ENCODE measurements at regions not wholly inside any gene's neighbourhood (a gene's known extent, or its start where the extent isn't known, plus 50 kb on each side); places are given as distances from the start of the nearest gene placed in this dataset.
"Not testable (repeated sequence)": the region's sequence is repeated elsewhere in the genome, so short reads cannot be mapped to it uniquely, and the experiment has no call there.

DNA sequence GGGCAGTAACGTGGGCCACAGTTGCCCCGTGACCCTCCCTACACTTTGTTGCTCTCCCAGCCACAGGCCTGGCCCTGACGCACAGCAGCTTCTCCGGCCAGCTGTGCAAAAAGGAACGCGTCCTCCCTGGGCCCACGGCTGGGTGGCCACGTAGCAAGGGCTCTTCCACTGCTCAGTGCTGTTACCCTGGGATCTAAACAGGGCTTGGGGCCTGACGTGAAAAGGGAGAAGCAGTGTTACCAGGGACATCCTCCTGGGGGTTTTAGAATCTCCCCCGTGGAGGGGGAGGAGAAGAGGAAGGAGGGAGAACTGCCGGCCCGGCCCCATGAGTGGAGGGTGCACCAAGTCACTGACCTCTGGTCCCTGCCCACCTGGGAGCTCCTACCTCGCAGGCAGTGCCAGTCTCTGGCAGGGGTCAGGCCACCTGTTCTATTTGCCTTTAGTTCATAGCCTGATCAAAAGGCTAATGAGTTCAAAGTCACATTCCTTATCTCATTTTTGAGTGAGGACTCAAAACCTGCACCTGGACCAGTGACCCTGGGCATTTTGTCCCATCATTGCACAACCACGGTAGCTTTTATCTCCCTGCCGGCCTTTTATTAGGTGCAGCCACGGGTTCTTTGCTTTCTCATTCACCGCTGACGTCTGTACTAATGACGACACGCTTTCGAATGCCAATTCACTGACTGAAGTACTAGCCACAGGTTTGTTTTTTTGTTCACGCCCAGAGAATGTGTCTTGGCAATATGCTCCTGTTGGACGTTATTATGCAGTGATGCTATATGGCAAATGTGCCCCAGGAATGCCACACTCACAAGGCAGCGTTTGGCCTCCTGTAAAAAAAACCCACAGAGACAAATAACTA is 4424.6 kb upstream of the TPTE start:
- DNase-seq, result not testable (repeated sequence)

DNA sequence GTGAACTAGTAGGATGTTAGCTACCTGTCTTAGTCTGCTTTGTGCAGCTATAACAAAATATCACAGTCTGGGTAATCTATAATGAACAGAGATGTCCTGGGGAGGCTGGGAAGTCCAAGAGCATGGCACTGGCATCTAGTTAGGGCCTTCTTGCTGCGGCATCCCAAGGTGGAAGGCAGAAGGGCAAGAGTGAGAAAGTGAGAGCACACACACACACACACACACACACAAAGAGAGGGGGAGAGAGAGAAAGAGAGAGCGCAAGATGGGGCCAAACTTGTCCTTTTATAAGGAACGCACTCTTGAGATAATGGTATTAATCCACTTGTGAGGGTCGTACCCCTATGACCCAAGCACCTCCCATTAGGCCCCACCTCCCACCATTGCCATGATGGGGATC is 4423.6 kb upstream of the TPTE start:
- DNase-seq, result not testable (repeated sequence)

DNA sequence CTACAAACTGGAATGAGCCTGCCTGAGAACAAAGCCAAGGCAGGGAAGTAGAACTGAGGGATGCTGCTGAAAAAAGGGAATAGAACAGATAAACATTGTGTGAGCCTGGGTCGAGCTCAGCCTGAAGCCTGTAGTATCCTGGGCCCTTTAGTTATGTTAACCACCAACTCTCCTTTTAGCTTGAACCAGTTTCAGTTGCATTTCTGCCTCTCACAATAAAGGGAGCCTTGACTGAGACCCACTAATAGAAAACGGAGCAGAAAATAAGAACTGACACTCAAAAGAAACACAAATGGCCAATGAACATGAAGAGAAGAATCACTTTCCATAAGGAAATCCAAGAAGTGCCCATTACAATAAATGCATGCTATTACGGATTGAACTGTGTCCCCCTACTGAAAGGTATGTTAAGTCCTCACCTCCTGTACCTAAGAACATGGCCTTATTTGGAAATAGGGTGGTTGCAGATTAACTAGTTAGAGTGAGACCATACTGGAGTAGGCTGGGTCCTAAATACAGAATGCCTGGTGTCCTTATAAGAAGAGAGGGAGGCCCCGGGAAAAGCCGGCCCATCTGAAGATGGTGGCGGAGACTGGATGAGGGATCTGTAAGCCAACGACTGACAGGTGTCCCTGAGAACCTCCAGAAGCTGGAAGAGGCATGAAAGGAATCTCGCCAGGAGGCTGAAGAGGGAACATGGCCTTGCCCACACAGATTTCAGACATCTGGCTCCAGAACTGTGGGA is 4423.0 kb upstream of the TPTE start:
- not testable (repeated sequence) for DNase-seq

GRCh38 chr21:6101588-6101987 is 4419.8 kb upstream of the TPTE start:
- DNase-seq, result not testable (repeated sequence)

- not testable (repeated sequence) for DNase-seq
Observed at GRCh38 chr21:6104546-6104945, 4416.8 kb upstream of the TPTE start.

DNA sequence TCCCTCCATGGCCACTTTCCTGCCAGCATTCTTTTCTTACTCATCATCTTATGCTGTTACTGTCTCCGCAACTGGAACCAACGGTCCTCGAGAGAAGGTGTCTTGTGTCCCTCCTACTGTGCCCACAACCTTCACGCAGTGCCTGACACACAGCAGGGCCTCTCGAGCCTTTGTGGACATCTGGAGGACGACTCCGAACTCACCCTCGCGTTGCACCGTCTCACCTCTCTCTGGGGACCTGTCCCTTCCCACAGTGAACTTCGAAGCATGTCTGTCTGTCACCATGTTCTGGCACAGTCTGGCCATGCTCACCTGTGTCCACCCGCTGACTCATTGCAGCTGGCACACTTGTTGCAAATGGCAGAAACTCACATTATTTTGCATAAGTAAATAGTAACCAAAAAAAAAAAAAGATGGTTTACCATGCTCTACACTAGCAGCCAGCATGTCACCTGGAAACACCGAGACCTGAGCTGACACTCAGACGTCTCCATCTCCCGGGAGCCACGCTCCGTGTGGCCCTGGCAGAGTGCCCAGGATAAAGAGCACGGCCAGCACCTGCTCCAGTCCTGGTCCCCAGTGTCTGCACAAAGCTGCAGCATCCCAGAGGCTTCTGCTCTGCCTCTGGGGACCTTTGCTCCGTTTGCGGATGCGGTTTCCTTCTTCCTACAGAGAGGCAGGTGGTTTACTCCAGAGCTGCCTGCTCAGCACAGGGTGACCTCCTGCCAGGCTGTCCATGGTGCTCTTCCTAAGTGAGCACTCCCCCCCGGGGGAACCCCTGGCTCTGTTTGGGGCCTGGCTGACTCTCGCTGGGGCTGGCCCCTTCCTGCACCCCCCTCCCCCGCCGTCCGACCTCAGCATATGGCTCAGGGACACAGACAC is 4414.5 kb upstream of the TPTE start:
- DNase-seq, result not testable (repeated sequence)

GRCh38 chr21:6108894-6109293 is 4412.5 kb upstream of the TPTE start:
- DNase-seq, result not testable (repeated sequence)

GRCh38 chr21:6109774-6110173 is 4411.6 kb upstream of the TPTE start:
- peak; percentile 35 for DNase-seq

GRCh38 chr21:6110716-6111343 is 4410.6 kb upstream of the TPTE start:
- DNase-seq, result not testable (repeated sequence)

DNA sequence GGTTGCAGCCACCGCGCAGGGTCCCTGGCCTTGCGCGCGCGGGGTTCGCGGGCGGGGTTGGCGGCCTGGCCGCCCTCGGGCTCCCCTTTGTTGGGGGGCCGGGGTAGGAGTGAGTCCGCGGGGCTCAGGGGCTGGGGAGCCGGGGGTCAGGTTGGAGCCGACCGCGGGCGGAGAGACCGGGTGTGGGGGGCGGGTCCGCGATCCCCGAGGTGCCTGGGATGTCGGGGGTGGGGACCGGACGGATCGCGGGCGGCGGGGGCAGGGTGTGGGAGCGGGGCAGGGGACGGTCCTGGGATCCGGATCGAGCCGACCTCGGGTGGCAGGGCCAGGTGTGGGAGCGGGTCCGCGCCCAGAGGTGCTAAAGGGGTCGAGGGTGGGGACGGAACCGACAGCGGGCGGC is 4410.0 kb upstream of the TPTE start:
- DNase-seq, result not testable (repeated sequence)

GRCh38 chr21:6118336-6118735 is 4403.0 kb upstream of the TPTE start:
- DNase-seq, result not testable (repeated sequence)

GRCh38 chr21:6120863-6121262 is 4400.5 kb upstream of the TPTE start:
- not testable (repeated sequence) for DNase-seq

DNA sequence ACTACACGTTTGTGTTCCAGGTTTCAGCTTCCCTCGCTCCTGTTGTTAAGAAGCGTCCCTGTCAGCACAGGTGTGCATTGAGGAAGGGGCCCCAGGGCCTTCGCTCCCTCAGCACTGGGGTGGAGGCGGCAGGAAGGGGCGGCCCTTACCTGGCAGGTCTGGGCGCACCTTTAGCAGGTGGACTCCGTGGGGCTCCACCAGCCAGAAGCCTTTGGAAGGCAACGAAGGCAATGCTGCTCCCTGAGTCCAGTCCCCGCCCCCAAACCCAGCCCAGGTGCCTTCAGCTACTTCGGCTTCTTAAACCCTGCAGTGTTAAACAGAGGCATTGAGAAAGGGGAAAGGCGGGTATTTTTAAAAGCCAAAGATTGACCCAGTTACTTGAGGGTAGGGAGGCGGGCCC is 4398.8 kb upstream of the TPTE start:
- not testable (repeated sequence) for DNase-seq

GRCh38 chr21:6123224-6123623 is 4398.2 kb upstream of the TPTE start:
- DNase-seq, result not testable (repeated sequence)

DNA sequence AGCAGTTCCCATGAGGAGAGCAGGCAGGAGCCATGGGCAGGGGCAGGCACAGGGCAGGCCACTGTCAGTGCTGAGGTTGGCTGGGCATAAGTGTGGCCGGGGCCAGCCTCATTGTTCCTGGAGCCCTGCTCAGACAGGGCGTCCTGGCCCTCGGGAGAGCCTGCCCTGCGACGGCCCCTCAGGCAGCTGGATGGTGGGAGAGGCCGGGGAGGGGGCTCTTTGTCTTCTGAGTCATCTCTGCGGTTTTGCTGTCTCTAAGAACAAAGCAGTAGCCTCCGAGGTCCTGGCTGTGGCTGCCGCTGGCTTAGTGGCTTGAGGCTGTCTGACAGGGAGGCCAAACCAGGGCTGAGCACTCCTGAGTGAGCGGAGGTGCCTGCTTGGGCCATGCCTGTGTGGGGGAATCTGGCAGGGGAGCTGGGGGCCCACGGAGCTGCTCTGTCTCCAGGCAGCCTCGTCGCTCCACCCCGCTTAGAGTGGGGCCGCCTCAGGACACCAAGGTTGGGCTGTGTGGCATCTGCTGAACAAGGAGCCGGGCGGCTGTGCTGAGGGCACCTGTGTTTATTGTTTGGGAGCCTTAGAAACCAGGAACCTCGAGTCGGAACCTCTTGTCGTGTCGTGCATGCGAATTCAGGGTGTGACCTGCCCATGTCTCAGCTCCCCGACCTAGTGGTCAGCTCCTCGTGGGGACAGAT is 4395.7 kb upstream of the TPTE start:
- DNase-seq, result peak; percentile 0

GRCh38 chr21:6126976-6127732 is 4394.2 kb upstream of the TPTE start:
- DNase-seq, result not testable (repeated sequence)

DNA sequence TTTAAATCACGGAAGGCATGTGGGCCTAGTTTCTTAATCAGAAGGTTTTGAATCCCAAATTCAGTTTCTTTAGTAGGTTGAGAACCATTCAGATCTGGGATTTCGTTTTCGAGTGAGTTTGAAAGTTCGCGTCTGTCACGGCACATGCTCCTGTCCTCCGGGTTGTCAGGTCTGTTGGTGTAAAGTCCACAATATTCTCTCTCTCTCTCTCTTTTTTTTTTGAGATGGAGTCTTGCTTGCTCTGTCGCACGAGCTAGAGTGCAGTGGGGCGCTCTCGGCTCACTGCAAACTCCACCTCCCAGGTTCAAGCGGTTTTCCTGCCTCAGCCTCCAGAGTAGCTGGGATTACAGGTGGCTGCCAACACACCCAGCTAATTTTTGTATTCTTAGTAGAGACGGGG is 4390.6 kb upstream of the TPTE start:
- DNase-seq, result not testable (repeated sequence)

GRCh38 chr21:6133373-6133772 is 4388.0 kb upstream of the TPTE start:
- not testable (repeated sequence) for DNase-seq

GRCh38 chr21:6133852-6134630 is 4387.3 kb upstream of the TPTE start:
- not testable (repeated sequence) for DNase-seq

DNA sequence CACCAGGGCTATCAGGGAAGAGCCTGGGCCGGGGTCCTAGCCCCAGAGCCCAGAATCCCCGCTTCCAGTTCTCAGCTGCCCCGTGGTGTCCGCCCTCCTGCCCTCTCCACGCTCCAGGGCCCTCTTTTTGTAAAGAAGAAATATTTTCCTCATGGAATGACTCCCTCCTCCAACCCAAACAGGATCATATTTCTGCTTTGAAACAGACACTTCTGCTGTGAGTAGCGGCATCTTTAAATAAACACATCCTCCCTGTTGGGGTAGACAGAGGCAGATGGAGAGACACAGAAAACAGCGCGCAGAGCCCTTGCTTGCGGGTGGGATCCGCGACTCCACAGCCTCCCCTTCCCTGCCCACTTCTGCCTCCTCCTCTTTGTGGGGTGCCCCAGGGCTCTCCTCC is 4384.7 kb upstream of the TPTE start:
- DNase-seq, result not testable (repeated sequence)
